Kidney (tissue), 13 donors: ENCODE measurements at regions not wholly inside any gene's neighbourhood (a gene's known extent, or its start where the extent isn't known, plus 50 kb on each side); places are given as distances from the start of the nearest gene placed in this dataset.
A peak's percentile ranks its signal among the peaks of the same experiment; 100 is the strongest.

ENCODE experiments used
- DNase-seq, 5 donors: peaks; one replicate each; pipeline ENCODE4 v3.0.0-alpha.2; 2013 to 2020
- FAIRE-seq: peaks from 2 replicates; lab custom pipeline; 2012; peaks lifted over from hg19 to GRCh38; lab: Jason Lieb, UNC
- H3K27ac ChIP-seq, 2 donors: one replicate each; pipeline ENCODE4 v1.7.0; 2013; ENCODE audit warnings: low read depth in 2 of 2, low read length in 2 of 2, inconsistent platforms in 1 of 2
- H3K27me3 ChIP-seq: one replicate; pipeline ENCODE4 v1.7.1; 2013; ENCODE audit warnings: low read length, inconsistent platforms; ENCODE audit not compliant: control insufficient read depth, insufficient read depth
- H3K36me3 ChIP-seq, 3 donors: one replicate each; pipeline versions ENCODE4 v1.7.0 to v1.7.1; 2013; ENCODE audit warnings: low read length in 3 of 3, control low read depth in 1 of 3, inconsistent platforms in 1 of 3; ENCODE audit not compliant: insufficient read depth in 3 of 3, control insufficient read depth in 2 of 3
- H3K4me1 ChIP-seq, 3 donors: one replicate each; pipeline versions ENCODE4 v1.7.0 to v1.7.1; 2013; ENCODE audit warnings: low read length in 3 of 3, inconsistent platforms in 1 of 3, low read depth in 1 of 3; ENCODE audit not compliant: control insufficient read depth in 2 of 3, insufficient read depth in 2 of 3
- H3K4me3 ChIP-seq, 3 donors: one replicate each; pipeline versions ENCODE4 v1.7.0 to v1.8.1; 2013; ENCODE audit warnings: low read length in 3 of 3, control low read depth in 1 of 3, inconsistent platforms in 1 of 3
- H3K9ac ChIP-seq, 3 donors: one replicate each; pipeline versions ENCODE4 v1.7.0 to v1.7.1; 2013; ENCODE audit warnings: low read length in 3 of 3, control low read depth in 1 of 3, inconsistent platforms in 1 of 3
- H3K9me3 ChIP-seq, 3 donors: one replicate each; pipeline versions ENCODE4 v1.7.0 to v1.7.1; 2013; ENCODE audit warnings: low read length in 3 of 3, control low read depth in 1 of 3, inconsistent platforms in 1 of 3; ENCODE audit not compliant: control insufficient read depth in 2 of 3, insufficient read depth in 1 of 3
- CTCF ChIP-seq: IDR thresholded peaks from 3 replicates; pipeline ENCODE4 v1.5.1; 2012; ENCODE audit warnings: mild to moderate bottlenecking, moderate library complexity, borderline replicate concordance; ENCODE audit not compliant: insufficient read depth; ENCODE audit errors: extremely low read depth
- intact Hi-C: fragments of 100-400 bp; cut with DNase I; formaldehyde crosslinking; loops from one replicate; pipeline ENCODE4 v1.11.1; 2022
- donor health status: control.
- donor health status: control.
- donor health status: control.
- donor health status: control.
- donor health status: control.
- donor health status: DM: yes; HTN: yes; CAD: no.
- donor health status: Normal renal cell carcinoma (clear cell type).

GRCh38 chr15:66630801-66631351, 65.1 kb upstream of the LCTL start:
- Histone ChIP-seq H3K9ac (no peak overlapping the region), H3K9me3 (no peaks in the 10 kb centered on the region), H3K27me3 (no peaks in the 10 kb centered on the region), H3K36me3 (no peaks in the 10 kb centered on the region), H3K4me1 (peaks cover 0 to 3% (median 2%) of the 10 kb centered on the region in 3 donors), H3K4me3 (no peak overlapping the region), H3K27ac (no peak overlapping the region)
- intact Hi-C loops = no loop called here
- FAIRE-seq (no peak), DNase-seq (peak in 4 of 5 donors; percentile 84 to 89 (median 88))
- no peak for TF ChIP-seq CTCF

- FAIRE-seq (no peak), DNase-seq (peak in 2 of 5 donors; percentile 69 to 71)
- no peak overlapping the region for H3K4me3 ChIP-seq
- no peak for TF ChIP-seq CTCF
- H3K27me3 ChIP-seq = no peaks in the 10 kb centered on the region
- H3K9ac ChIP-seq = no peak overlapping the region
- intact Hi-C loops = no loop called here
- no peaks in the 10 kb centered on the region for H3K9me3 ChIP-seq
- no peak overlapping the region for H3K27ac ChIP-seq
- no peaks in the 10 kb centered on the region for H3K36me3 ChIP-seq
- H3K4me1 ChIP-seq = peaks cover 0 to 3% (median 2%) of the 10 kb centered on the region in 3 donors
Measured at GRCh38 chr15:66631616-66632263, 65.9 kb upstream of the LCTL start.

GRCh38 chr15:66633041-66633937, 67.5 kb upstream of the LCTL start:
- H3K4me3 ChIP-seq = no peak overlapping the region
- peak overlapping the region in 1 of 2 donors; percentile 32 for H3K27ac ChIP-seq
- peaks cover 0 to 3% (median 2%) of the 10 kb centered on the region in 3 donors for H3K4me1 ChIP-seq
- H3K36me3 ChIP-seq = no peaks in the 10 kb centered on the region
- H3K9ac ChIP-seq = no peak overlapping the region
- no peak for FAIRE-seq
- peak in 1 of 5 donors; percentile 79 for DNase-seq
- H3K27me3 ChIP-seq = no peaks in the 10 kb centered on the region
- intact Hi-C loops = no loop called here
- no peaks in the 10 kb centered on the region for H3K9me3 ChIP-seq
- TF ChIP-seq CTCF = no peak
